Activated CD4-positive, alpha-beta T cell treated with anti-CD3 and anti-CD28 coated beads for 36 hours (primary cell): ENCODE measurements at regions not wholly inside any gene's neighbourhood (a gene's known extent, or its start where the extent isn't known, plus 50 kb on each side); places are given as distances from the start of the nearest gene placed in this dataset.

ENCODE experiments used
- ATAC-seq: fragments of 200-7000 bp; cut with Tn5 transposase; one replicate; pipeline ENCODE4 v1.10.0; 2021; ENCODE audit warnings: mild to moderate bottlenecking, moderate library complexity
- CTCF ChIA-PET: fragments of 350-600 bp; sonication (Branson Sonifier 250); formaldehyde crosslinking; loops from one replicate; lab custom pipeline; 2021; ENCODE audit warnings: antibody characterized with exemption; lab: Charles Lee
- POLR2A ChIA-PET: fragments of 350-600 bp; sonication (Branson Sonifier 250); formaldehyde crosslinking; loops from one replicate; lab custom pipeline; 2021; ENCODE audit warnings: antibody characterized with exemption, inconsistent platforms; lab: Charles Lee
- DNase-seq: peaks from one replicate; pipeline ENCODE4 v3.0.0-alpha.2; 2020
- H3K27ac Mint-ChIP-seq: one replicate; pipeline ENCODE4 v1.8.0; 2021; ENCODE audit warnings: mixed read lengths
- H3K27me3 Mint-ChIP-seq: one replicate; pipeline ENCODE4 v1.8.0; 2021; ENCODE audit warnings: mixed read lengths
- H3K36me3 Mint-ChIP-seq: one replicate; pipeline ENCODE4 v1.8.0; 2021; ENCODE audit warnings: low read depth, mixed read lengths
- H3K4me1 Mint-ChIP-seq: one replicate; pipeline ENCODE4 v1.8.0; 2021; ENCODE audit warnings: mixed read lengths
- H3K4me3 Mint-ChIP-seq: one replicate; pipeline ENCODE4 v1.8.0; 2021; ENCODE audit warnings: mild to moderate bottlenecking, moderate library complexity, mixed read lengths
- H3K9me3 Mint-ChIP-seq: one replicate; pipeline ENCODE4 v1.8.0; 2021; ENCODE audit warnings: low read depth, mixed read lengths
- intact Hi-C, 2 experiments: fragments of 100-400 bp; cut with DNase I in 1 of 2; cut with micrococcal nuclease in 1 of 2; formaldehyde crosslinking; loops; one replicate each; pipeline versions ENCODE4 v1.14.2 to v1.15.1; 2022 to 2024; cut with DNase I, micrococcal nuclease

DNA sequence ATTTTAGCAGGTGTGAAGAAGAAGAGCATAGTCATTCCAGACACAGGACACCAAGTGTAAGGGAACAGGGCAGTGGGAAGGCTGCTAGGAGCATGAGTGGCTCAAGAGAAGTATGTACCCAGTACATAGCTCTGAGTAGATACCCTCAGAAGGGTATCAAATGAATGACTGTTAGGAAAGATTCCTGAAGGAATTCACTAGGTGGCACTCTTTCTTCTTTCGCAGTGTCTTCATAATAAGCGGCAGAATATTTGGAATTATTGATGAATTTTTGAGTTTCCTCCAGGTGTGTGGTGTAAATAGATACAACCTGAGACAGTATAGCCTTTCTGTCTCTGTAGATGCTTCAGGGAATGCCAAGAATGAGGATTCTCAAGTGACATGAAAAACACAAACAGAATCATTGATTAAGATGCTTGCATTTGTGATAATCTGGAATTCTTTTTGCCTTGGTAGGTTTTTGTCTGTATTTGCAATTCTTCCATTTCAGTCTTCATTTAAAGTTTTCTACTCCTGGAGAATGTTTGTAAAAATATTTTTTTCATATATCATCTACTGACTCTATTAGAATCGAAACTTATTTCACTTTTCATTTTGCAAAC lies 264.3 kb upstream of the RIMS1 start:
- intact Hi-C loops, result loop anchor here in 1 of 2 experiments (5.0 kb wide), 1 partner anchor 460 kb away; no protein-coding TSS in a partner anchor
- DNase-seq (no peak), ATAC-seq (no peak)
- H3K27me3 Mint-ChIP-seq, result no peaks in the 10 kb centered on the region
- ChIA-PET CTCF (no interaction called here), POLR2A (no interaction called here)
- H3K4me3 Mint-ChIP-seq, result no peak overlapping the region
- no peaks in the 10 kb centered on the region for H3K4me1 Mint-ChIP-seq
- no peak overlapping the region for H3K27ac Mint-ChIP-seq
- peaks cover 18% of the 10 kb centered on the region for H3K9me3 Mint-ChIP-seq
- no peaks in the 10 kb centered on the region for H3K36me3 Mint-ChIP-seq

DNA sequence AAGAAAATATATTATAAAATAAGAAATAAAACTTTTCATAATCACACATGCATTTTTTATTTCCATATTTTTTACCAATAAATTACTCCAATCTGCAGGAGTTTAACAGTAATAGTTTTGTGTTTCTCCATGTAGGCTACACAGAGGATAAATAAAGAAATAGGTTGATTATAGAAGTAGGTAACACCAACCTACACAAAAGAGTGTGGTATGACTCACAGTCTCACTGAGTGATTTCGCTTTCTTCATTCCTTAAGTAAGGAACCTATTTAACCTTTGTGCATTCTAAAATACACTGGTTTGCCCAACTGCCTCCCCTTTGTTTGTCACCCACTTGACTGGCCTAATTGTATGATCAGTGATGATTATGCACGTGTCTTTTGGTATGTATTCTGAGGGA lies 244.2 kb upstream of the RIMS1 start:
- ChIA-PET CTCF (no interaction called here), POLR2A (no interaction called here)
- ATAC-seq (no peak), DNase-seq (no peak)
- H3K27ac Mint-ChIP-seq, result no peak overlapping the region
- H3K36me3 Mint-ChIP-seq, result no peaks in the 10 kb centered on the region
- no peaks in the 10 kb centered on the region for H3K4me1 Mint-ChIP-seq
- H3K4me3 Mint-ChIP-seq, result no peak overlapping the region
- no peaks in the 10 kb centered on the region for H3K27me3 Mint-ChIP-seq
- intact Hi-C loops, result no loop called here
- peaks cover 4% of the 10 kb centered on the region for H3K9me3 Mint-ChIP-seq

DNA sequence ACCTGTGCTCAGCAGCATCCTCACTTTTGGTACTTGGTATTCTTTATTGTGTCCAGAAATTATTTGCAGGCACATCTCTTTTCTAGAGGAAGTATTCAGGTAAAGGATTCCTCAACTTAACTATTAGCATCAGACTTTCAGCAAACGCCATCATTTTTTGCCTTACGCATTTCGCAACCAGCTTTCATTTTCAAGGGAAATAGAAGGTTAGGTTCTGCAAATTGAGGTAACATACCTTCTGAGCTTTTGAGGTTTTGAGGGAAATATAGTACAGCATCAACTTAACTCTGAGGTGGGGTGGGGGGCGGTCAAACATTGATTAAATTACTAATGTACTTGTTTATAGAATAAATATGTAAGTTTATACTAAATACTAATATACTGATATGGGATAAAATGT lies 243.6 kb upstream of the RIMS1 start:
- Mint-ChIP-seq H3K4me3 (no peak overlapping the region), H3K27me3 (no peaks in the 10 kb centered on the region), H3K4me1 (no peaks in the 10 kb centered on the region), H3K27ac (no peak overlapping the region), H3K9me3 (no peaks in the 10 kb centered on the region), H3K36me3 (no peaks in the 10 kb centered on the region)
- ChIA-PET CTCF (no interaction called here), POLR2A (no interaction called here)
- ATAC-seq (no peak), DNase-seq (no peak)
- intact Hi-C loops, result no loop called here

DNA sequence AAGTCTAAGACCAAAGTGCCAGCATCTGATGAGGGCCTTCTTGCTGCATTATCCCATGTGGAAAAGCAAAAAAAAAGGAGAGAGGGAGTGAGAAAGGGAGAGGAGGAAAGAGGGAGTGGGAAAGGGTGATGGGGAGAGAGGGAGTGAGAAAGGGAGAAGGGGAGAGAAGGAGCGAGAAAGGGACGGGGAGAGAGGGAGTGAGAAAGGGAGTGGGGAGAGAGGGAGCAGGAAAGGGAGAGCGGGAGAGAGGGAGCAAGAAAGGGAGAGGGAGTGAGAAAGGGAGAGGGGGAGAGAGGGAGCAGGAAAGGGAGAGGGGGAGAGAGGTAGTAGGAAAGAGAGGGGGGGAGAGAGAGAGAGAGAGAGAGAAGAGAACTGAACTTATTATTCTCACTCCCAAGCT lies 241.1 kb upstream of the RIMS1 start:
- no peaks in the 10 kb centered on the region for H3K36me3 Mint-ChIP-seq
- H3K27ac Mint-ChIP-seq, result no peak overlapping the region
- POLR2A ChIA-PET, result no interaction called here
- no peaks in the 10 kb centered on the region for H3K27me3 Mint-ChIP-seq
- CTCF ChIA-PET, result no interaction called here
- intact Hi-C loops, result no loop called here
- H3K4me3 Mint-ChIP-seq, result no peak overlapping the region
- H3K4me1 Mint-ChIP-seq, result no peaks in the 10 kb centered on the region
- no peak for DNase-seq
- no peak for ATAC-seq
- no peaks in the 10 kb centered on the region for H3K9me3 Mint-ChIP-seq

DNA sequence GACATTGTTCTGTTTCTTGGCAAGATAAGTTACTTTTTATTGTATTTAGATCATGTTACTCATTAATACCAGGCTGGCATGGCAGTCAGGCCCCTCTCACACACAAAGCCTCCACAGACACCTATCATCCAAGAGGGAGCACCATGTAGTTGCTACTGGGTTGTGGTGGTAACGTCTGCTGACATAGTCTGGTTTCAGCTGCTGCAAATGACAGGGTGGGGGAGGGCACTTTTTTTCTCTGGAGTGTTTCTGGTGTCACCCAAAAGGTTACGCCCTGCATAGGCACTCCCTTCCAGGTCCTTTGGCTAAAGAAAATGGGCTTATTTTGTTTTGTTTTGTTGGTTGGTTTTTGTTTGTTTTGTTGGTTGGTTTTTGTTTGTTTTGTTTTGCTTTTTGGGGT lies 236.4 kb upstream of the RIMS1 start:
- Mint-ChIP-seq H3K27me3 (no peaks in the 10 kb centered on the region), H3K4me3 (no peak overlapping the region), H3K36me3 (no peaks in the 10 kb centered on the region), H3K9me3 (no peaks in the 10 kb centered on the region), H3K4me1 (no peaks in the 10 kb centered on the region), H3K27ac (no peak overlapping the region)
- intact Hi-C loops, result no loop called here
- ChIA-PET CTCF (no interaction called here), POLR2A (no interaction called here)
- no peak for DNase-seq
- no peak for ATAC-seq

DNA sequence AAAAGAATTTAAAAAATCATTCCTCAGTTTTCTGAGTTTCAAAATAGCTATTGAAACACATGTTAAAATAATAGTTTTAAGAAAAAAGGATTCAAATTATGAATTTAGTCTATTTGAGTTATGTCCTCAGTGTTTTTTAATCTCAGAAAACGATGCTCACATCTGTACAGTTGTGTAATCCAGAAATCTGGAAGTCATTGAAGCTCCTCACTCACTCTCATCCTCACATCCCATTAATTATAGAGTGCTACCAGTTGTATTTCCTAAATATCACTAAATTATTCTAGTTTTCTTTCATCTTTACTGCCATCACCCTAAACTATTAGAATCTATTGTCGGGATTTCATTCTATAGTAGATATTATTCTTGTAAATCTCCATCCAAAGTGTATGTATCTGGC lies 234.7 kb upstream of the RIMS1 start:
- Mint-ChIP-seq H3K9me3 (no peaks in the 10 kb centered on the region), H3K4me1 (no peaks in the 10 kb centered on the region), H3K27me3 (no peaks in the 10 kb centered on the region), H3K36me3 (no peaks in the 10 kb centered on the region), H3K4me3 (no peak overlapping the region), H3K27ac (no peak overlapping the region)
- POLR2A ChIA-PET, result no interaction called here
- ATAC-seq (no peak), DNase-seq (no peak)
- intact Hi-C loops, result no loop called here
- CTCF ChIA-PET, result no interaction called here

DNA sequence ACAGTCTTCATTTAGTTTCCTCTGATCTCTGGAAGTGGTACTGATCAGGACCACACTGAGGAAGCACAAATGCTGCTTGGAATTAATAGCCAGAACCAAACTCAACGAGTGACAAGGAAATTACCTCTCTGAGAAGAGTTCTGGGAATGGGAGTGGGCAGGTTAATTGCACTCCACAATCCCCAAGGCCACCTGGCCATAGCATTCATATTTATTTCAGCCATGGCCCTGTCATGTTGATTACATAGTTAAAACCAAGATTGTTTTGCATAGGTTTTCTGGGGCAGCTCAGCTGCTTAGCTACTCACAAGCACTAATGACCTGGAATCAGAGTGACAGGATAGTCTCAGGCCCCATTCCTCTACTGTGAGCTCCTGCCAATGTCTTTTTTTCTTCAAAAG lies 230.2 kb upstream of the RIMS1 start:
- ATAC-seq, result no peak
- no peak for DNase-seq
- H3K9me3 Mint-ChIP-seq, result peaks cover 2% of the 10 kb centered on the region
- H3K4me3 Mint-ChIP-seq, result no peak overlapping the region
- intact Hi-C loops, result no loop called here
- no peak overlapping the region for H3K27ac Mint-ChIP-seq
- ChIA-PET CTCF (no interaction called here), POLR2A (no interaction called here)
- no peaks in the 10 kb centered on the region for H3K4me1 Mint-ChIP-seq
- no peaks in the 10 kb centered on the region for H3K36me3 Mint-ChIP-seq
- no peaks in the 10 kb centered on the region for H3K27me3 Mint-ChIP-seq

DNA sequence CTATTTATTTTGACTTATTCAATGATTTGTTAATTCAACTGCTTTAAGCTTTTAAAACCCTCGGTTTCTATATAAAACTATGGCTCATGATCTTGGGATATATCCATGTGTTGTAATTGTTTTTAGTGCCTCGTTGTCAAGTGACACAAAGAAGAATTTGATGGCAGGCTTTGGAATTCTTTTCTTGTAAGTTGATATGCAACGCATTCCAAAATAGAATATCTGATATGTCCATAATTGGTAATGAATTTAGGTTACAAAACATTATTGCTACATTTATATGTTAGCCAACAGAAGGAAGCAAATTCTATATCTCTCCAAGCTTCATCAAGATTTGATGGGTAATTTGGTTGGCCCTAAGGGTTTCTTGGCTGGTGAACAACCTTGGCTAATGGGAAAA lies 220.4 kb upstream of the RIMS1 start:
- POLR2A ChIA-PET, result no interaction called here
- Mint-ChIP-seq H3K4me1 (no peaks in the 10 kb centered on the region), H3K9me3 (peaks cover 3% of the 10 kb centered on the region), H3K27ac (no peak overlapping the region), H3K27me3 (no peaks in the 10 kb centered on the region), H3K36me3 (no peaks in the 10 kb centered on the region), H3K4me3 (no peak overlapping the region)
- ATAC-seq, result no peak
- CTCF ChIA-PET, result no interaction called here
- intact Hi-C loops, result no loop called here
- no peak for DNase-seq

DNA sequence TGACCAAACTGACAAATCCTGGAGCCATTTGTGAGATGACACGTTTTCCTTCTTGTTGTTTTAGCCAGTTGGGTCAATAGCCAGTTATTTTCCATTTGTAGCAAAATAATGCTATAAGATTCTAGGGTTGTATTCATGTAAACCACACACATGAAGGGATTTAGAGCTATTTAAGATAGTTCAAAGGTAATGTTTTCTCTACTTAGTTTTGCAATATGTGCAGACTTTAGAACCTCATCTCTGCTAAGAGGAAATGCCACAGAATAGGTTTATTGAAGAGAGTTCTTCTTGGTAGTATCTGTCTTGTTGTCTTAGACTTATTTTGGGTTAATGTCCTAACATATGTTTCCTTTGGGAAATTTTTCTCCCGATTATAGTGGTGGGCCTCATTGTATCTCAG lies 213.5 kb upstream of the RIMS1 start:
- H3K4me1 Mint-ChIP-seq, result no peaks in the 10 kb centered on the region
- no peaks in the 10 kb centered on the region for H3K36me3 Mint-ChIP-seq
- H3K27me3 Mint-ChIP-seq, result no peaks in the 10 kb centered on the region
- CTCF ChIA-PET, result interaction anchor here (0.7 kb wide), 1 partner anchor 18 kb away, joined by 4 read pairs; no protein-coding TSS in a partner anchor
- POLR2A ChIA-PET, result no interaction called here
- no peaks in the 10 kb centered on the region for H3K9me3 Mint-ChIP-seq
- ATAC-seq, result no peak
- H3K27ac Mint-ChIP-seq, result no peak overlapping the region
- DNase-seq, result no peak
- H3K4me3 Mint-ChIP-seq, result no peak overlapping the region
- intact Hi-C loops, result no loop called here

DNA sequence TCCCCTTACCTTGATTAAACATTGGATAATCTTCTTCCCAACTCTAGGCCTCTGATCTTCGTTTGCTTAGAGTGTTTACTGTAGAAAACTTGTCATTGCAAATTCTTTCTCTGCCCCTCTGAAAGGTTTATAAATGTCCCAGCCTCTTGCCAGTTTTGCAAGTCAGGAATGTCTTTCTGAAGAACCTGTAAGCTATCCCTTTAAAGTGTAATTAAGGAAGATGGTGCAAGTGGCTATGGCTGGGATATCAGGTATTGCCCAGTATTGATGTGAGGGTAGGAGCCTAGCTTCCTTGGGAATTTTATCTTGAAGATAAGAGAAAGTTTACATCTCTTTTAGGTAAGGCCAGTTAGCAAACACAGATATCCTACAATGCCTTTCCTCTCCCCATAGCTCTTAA lies 211.0 kb upstream of the RIMS1 start:
- Mint-ChIP-seq H3K36me3 (no peaks in the 10 kb centered on the region), H3K4me1 (no peaks in the 10 kb centered on the region), H3K27me3 (no peaks in the 10 kb centered on the region), H3K4me3 (no peak overlapping the region), H3K27ac (no peak overlapping the region), H3K9me3 (no peaks in the 10 kb centered on the region)
- DNase-seq (no peak), ATAC-seq (no peak)
- ChIA-PET CTCF (no interaction called here), POLR2A (no interaction called here)
- intact Hi-C loops, result no loop called here

DNA sequence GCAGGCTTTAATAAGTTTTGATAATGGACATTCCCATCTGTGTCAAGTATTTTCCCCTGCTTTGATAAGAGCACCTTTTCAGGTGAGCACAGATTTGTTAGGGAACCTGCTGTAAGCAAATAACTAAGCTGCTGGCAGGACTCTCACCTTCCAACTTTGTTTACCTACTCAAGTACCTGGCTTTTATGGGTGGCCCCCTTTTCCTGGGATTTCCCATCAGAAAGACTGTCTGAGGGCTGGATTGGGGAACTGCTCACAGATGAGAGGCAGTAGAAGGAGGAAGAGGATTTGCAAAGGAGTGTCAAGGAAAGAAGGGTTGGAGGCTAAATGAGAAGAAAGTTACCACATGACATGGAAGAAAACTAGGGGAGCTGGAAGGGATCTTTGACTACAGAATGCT lies 210.1 kb upstream of the RIMS1 start:
- Mint-ChIP-seq H3K36me3 (no peaks in the 10 kb centered on the region), H3K4me3 (no peak overlapping the region), H3K27me3 (no peaks in the 10 kb centered on the region), H3K27ac (no peak overlapping the region), H3K4me1 (no peaks in the 10 kb centered on the region), H3K9me3 (no peaks in the 10 kb centered on the region)
- POLR2A ChIA-PET, result no interaction called here
- no peak for ATAC-seq
- CTCF ChIA-PET, result no interaction called here
- intact Hi-C loops, result no loop called here
- no peak for DNase-seq

DNA sequence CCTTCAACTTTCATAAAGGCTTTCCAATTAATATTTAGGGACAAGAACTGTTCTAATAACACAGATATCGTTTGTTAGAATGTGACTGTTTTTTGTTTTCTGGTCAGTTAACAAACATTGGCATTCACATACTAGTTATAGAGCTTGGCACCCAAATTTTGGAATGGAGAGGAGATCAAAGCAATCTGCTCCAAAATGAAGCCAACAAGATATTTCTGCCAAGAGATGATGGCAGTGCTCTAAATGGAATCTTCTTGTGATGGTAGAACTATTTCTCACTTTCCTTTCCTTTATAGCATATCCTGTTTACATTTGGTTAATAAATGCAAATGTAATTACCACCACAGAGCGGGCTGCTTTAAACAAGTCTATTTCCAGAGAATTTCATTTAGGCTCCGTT lies 208.3 kb upstream of the RIMS1 start:
- POLR2A ChIA-PET, result no interaction called here
- ATAC-seq, result no peak

More for the DNA sequence above, 208.3 kb upstream of the RIMS1 start:
- Mint-ChIP-seq H3K4me3 (no peak overlapping the region), H3K27me3 (no peaks in the 10 kb centered on the region), H3K4me1 (no peaks in the 10 kb centered on the region), H3K36me3 (no peaks in the 10 kb centered on the region), H3K9me3 (no peaks in the 10 kb centered on the region), H3K27ac (no peak overlapping the region)
- CTCF ChIA-PET, result no interaction called here
- no peak for DNase-seq
- intact Hi-C loops, result no loop called here
